Amygdala (tissue), 56 donors: ENCODE measurements at regions not wholly inside any gene's neighbourhood (a gene's known extent, or its start where the extent isn't known, plus 50 kb on each side); places are given as distances from the start of the nearest gene placed in this dataset.

ENCODE experiments used
- DNase-seq, 56 donors: peaks; one replicate each; lab custom pipeline; 2025; lab: John Stamatoyannopoulos, UW

DNA sequence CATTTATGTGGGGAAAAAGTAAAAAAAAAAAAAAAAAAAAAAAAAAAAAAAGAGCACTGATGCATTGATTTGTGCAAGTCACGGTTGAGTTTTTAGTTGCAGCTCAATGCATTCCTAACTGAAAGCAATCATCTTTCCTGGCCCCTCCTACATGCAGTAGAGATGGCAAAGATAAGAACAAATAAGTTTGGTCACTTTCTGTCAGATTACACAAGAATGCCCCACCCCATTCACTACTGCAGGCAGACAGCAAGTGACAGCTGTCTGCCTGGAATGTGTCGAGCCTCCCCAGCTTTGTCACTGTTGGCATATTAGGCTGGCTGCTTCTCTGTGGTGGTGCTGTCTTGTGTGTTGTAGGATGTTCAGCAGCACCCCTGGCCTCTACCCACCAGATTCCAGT lies 243.5 kb downstream of the FOXL1 start:
- no peak for DNase-seq

DNA sequence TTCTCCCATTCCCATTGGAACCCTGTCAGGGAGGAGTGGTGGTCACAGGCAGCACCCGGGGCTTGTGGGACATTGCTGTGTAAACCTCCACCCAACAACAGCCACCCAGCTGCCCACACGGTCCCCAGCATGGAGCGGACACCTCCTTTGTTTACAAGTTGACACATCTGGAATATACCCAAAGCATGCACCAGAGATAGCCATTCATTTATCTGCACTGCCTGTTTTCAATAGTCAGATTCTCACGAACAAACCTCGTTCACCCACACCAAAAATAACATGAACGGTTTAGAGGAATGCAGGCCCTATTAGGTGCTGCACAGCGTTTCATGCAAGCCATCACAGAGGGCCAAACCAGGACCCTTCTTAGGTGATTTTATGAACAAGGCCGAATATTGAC lies 244.8 kb downstream of the FOXL1 start:
- no peak for DNase-seq

DNA sequence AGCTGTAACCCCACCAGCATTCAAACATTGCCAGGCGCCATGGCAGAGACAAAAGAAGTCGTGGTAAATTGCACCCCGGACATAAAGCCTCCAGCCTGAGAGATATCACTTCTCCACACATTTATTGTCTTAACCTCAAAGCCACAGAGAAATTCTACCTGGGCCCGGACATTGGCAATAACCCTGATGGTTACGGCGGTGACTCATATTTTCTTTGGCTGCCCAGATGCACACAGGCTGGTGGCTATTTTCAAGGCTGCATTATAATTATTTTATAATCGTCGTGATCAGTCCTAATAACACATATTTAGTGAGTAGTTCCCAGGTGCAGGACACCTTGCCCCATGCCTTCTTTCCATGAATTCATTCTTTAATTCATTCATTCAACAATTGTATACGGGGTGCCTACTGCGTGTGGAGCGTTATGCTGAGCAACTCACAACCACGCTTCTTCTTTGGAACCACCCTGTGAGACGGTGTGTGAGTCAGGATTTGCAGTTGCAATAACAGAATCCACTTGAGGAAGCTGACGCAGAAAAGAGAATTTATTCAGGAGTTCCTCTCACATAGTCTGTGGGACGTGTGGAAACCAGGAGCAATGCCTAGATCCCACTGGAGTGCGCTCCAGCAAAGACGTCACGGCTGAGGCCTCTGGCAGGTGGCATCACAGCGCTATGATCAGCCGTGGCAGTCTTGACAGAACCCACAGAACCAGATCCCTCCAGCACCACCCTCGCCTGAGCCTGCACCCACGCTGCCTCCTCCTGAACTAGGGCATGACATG lies 245.7 kb downstream of the FOXL1 start:
- no peak for DNase-seq

DNA sequence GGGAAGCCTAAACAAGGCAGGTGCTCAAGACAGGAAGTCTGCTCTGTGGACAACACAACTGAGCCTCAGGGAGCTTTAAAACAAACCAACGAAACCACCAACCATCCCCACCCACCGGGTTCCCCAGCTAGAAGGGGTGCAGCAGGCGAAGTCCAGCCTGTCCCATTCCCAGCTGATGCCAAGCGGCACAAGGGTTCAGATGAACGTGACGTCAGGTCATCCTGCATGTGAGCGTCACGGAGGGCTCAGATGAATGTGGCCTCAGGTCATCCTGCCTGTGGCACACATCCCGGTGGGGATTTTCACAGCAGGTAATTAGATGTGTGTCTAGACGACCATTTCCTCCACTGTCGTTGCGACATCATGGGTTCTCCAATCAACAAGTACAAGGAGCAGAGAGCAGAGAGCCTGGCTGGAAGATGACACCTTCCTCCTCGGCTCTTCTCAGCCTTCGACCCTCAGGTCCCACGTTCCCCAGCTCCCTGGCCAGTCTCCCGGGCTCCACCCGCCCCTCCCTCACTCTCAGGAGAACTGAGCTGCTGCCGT lies 246.5 kb downstream of the FOXL1 start:
- no peak for DNase-seq

DNA sequence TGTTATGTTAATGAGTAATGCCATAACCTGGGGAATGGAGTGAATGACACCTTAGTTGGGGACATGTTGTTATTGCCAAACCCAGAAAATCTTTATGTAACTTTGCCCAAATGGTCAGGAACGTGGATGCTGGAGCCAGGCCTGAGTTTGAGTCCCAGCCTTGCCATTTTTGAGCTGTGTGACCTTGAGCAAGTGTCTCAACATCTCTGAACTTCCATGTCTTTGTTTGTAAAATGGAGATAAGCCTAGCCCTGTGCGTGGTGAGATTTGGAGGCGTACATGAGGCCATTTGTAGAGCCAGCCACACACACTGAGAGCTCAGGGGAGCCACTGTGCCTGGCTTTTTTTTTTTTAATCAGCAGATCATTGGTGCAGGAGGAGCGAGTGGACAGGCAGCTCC lies 247.3 kb downstream of the FOXL1 start:
- DNase-seq, result no peak

DNA sequence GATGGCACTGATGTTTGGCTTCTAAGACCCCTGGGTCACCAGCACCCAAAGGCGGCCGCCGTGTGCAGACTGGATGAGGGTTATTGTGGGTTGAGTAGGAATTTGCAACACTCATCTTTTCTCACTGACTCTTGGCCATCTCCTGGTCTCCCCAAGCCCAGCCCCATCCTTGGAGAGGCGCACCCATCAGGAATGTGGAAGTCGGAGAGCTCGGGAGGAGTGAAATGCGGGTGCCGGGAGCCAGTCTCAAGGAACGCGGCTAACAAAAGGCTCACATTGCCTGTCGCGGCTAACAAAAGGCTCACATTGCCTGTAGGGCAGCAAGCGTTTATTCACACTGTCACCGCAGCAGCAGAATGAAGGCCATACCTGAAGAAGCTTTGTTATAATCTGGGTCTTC lies 248.6 kb downstream of the FOXL1 start:
- no peak for DNase-seq

DNA sequence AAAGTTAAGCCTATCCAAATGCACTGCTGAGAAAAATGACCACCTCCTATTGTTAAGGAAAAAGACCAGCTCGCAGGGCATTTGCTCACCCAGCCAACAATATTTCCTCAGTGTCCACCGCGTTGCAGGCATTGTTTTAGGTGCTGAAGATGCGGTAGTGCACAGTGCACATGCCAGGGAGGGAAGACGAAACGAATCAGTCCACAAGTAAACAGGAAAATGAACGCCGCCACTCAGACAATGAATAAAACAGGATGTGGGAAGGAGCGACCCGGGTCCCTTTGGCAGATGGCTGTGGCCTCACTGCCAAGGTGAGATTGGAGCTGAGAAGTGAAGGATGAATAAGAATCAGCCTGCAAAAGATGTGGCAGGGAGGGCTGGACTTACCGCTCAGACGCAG lies 249.2 kb downstream of the FOXL1 start:
- DNase-seq, result no peak

DNA sequence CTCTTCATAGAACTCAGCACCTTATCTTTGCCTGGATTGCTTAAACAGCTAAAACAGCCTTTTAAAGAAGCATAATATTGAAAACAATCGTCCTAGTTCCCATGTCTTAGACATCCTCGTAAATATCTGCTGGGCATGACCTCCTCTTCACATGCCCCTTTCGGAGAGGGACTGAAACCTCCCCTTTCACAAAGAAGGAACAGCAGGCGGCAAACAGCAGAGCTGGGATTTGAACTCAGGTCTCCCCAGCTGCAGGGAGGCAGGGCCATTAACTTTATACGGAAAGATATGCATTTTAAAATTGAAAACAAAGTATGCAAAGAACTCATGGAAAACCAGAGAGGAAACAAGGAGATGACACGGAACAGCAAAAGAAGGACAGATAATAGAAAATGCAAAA lies 249.9 kb downstream of the FOXL1 start:
- no peak for DNase-seq

DNA sequence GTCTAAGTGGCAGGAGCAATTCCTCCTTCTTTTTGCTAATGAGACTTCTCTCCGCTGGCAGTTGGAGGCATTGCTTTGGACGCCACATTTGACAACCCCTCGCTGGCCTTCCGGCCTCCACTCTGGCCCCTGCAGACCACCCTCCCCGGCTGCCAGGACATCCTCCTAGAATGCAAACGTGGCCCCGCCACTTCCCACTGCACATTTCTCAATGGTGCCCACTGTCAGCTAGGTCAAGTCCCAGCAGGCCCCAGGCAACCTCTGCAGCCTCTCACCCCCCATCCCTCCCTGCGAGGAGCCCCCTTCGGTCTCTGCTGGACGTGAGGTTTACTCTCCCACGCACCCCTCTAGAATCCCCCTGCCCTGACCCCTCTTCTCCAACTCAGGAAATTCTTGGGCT lies 250.3 kb downstream of the FOXL1 start:
- no peak for DNase-seq

DNA sequence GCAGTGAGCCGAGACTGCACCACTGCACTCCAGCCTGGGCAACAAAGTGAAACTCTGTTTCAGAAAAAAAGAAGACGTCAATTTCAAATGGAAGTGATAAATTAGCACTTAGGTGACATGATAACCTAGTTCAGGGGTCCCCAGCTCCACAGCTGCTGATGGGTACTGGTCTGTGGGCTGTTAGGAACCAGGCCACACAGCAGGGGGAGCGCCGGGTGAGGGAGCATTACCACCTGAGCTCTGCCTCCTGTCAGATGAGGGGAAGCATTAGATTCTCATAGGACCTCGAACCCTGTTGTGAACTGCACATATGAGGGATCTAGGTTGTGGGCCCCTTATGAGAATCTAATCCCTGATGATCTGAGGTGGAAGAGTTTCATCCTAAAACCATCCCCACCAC lies 253.0 kb downstream of the FOXL1 start:
- no peak for DNase-seq

DNA sequence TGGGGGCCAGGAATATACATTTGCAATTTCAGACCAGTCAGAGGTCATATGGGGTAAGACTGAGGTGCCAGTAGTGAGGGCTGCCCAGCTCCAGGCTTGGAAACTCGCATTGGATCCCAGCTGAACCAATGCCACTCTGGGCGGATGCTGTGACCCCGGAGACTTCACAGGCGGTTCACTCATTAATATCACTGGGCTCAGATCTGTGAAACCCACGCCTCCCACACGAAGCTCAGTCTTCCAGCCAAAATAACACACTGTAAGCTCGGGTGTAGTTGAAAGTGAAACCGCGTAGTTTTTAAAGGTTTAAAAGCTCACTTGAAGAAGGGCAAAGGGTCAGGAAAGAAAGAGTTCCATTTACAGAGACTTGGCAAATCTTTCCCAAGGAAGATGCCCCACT lies 254.8 kb downstream of the FOXL1 start:
- peak in 1 of 56 donors; percentile 1 for DNase-seq

DNA sequence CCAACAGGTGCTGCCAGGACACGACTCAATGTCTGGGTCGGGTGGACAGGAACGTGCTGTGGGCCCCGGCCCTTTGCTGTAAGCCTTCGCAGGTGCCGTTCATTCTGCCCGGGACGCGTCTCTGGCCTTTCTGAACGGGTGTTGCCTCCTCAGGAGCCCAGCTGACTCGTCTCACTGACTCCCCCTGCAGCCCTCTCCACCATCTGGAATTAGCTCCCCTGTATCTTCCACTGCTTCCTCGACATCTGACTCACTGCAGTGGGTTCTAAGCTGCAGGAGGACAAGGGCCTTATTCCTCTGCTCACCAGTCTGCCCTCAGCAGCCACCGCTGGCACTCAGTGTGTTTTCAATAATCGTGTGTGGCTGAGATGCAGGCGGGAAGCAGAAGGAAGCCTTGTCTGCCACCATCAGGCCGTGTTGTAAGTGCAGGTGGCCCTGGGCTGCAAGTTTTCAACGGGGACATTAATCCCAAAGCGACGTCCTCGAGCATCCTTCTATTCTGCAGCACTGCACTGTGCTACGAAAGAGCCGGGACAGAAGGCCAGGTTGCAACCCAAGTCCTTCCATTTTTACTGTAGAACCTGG lies 256.2 kb downstream of the FOXL1 start:
- no peak for DNase-seq

DNA sequence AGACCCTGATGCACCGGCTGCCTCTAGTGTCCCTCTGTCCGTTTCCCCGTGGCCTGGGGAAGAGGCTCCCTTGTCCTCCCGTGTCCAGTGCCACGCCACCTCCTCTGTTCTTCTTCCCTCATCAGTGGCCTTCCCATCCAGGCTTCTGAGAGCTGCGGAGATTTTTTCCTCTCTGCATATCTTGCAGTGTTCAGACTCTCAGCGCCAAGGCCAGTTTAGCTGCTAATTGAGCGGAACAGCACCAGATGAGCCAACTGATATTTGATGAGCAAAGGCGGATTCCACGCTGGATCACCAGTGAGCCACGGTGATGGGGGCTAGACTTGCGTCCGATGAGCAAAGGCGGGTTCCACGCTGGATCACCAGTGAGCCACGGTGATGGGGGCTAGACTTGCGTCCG lies 257.6 kb downstream of the FOXL1 start:
- no peak for DNase-seq

DNA sequence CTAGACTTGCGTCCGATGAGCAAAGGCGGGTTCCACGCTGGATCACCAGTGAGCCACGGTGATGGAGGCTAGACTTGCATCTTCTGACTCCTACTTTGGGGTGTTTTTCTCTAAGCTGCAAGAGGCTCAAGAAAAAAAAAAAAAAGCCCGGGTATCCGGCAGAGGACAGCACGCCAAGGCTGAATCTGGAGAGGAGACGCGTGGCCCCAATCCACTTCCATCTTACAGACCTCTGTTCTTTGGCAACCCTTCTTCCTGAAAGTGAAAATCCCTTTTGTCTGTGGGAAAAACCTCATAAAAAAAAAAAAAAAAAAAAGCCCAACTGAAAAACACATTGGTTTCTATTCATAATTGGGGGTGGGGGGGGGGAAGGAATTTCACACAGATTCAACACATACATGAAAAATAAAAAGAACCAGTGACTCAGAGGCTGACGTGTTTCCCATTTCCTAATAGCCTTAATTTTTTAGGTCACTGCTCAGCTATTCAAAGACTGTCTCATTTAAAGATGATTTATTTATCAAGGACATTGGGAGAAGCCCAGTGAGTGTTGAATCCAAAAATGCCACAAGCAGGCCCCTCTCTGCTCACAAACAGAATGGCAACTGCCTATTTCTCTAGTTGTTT lies 258.3 kb downstream of the FOXL1 start:
- DNase-seq, result no peak

DNA sequence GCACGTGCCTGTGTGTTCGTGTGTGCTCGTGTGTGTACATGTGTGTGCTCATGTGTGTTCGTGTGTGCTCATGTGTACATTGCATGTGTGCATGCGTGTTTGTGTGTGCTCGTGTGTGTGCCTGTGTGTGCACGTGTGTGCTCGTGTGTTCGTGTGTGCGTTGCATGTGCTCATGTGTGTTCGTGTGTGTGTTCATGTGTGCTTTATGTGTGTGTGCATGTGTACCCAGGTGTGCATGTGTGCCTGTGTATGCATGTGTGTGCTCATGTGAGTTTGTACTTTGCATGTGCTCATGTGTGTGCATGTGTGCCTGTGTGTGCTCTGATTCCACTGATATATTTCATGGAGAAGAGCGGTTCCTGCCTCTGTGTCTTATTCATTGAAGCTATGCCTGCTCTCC lies 265.5 kb downstream of the FOXL1 start:
- DNase-seq, result no peak

DNA sequence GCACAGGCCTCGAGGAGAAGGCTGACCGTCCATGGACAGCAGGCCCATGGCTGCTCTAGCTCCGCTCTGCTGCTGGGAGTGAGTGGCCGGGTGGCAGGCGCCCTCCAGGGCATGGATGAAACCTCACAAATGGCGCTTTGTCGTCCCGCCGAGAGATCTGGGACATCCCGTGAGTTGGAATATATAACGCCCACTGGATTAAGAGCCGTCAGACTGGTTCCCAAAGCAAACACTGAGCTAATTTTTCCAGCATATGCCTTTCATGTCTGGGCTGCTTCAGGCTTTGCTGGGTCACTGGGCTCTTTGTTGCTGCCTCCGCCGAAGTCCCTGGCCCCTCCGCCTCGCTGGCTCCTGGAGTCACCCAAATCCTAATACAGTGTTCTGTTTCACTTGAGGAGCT lies 266.3 kb downstream of the FOXL1 start:
- DNase-seq, result no peak

DNA sequence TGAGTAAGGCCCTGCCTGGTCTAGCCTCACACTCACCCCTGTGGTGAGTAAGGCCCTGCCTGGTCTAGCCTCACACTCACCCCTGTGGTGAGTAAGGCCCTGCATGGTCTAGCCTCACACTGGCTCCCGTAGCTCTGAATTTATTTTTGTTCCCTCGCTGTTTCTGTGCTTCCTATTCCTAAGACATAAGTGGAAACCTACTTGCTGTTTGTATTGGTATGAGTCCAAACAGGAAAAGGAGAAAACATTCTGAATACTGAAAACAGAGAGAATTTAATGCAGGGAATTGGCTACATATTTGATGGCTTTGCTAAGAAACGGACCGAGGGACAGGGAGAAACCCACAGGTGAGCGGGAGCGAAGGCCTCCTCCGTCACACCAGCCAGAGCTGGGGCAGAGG lies 267.8 kb downstream of the FOXL1 start:
- no peak for DNase-seq

DNA sequence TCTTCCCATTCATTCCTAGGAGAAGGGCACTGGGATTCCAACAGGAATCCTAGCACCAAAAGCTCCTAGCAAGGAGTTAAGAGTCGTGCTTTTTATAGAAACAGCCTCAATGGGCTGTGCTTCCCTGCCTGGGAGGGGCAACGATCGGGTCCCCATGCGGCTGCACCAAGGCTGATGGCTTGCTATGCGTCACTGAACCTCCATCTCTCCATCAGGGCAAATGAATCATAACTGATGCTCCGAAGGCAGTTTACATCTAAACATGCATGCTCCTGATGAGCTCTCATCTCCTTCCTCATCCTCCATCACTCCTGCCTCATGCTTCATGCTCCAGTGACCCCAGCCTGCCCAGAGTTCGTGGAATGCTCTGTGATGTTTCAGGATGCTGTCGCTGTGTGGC lies 270.5 kb downstream of the FOXL1 start:
- no peak for DNase-seq

DNA sequence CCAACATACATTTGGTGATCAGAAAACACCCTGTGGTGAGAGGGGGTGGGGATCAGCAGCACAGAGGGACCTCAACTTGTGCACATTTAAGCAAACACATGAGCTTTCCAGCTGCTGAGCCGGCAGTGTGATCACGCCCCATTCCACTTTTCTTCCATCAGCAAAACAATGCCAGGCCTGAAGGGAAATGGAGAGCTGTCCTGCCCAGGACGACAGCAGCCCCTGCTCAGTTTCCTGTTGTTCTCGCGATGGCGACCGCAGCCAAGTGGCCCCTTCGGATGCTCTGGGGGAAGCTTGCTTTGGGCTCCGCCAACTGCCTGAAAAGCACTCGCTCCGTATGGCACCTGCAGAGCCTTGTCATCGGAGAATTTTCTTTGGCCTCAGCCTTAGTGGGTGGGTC lies 272.3 kb downstream of the FOXL1 start:
- no peak for DNase-seq

DNA sequence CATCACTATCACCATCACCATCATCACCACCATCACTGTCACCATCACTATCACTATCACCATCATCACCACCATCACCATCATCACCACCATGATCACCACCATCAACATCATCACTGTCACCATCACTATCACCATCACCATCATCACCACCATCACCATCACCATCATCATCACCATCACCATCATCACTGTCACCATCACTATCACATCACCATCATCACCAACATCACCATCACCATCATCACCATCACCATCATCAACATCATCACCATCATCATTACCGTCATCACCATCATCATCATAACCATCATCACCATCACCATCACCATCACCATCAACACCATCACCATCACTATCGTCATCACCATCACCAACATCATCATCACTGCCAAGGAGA lies 273.8 kb downstream of the FOXL1 start:
- DNase-seq, result no peak

DNA sequence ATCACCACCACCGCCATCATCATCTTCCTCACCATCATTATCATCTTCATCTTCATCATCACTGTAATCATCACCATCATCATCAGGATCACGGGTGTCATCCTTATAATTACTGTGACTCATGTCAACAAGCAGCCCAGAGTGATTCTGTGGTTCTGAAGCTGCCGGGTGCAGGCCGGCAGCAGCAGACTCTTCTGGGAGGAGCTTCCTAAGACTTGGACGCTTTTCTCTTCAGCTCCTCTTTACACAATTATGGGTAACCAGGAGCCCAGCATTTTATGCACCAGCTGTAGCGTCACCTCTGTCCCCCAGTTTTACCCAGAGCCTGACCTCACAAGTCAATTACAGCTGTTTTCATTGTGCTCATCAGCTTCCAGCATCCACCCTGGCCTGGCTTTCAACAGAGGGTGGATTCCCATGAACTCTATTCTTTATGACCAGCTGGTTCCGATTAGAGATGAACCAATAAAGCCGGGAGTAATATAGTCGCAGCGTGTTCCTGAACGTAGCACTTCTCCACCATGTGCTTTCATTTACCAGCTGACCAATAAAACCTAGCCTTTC lies 275.8 kb downstream of the FOXL1 start:
- peak in 1 of 56 donors; percentile 0 for DNase-seq
